WI38 (cell line): ENCODE measurements at regions not wholly inside any gene's neighbourhood (a gene's known extent, or its start where the extent isn't known, plus 50 kb on each side); places are given as distances from the start of the nearest gene placed in this dataset.

ENCODE experiments used
- H3K4me3 ChIP-seq: 2 replicates; pipeline ENCODE4 v1.5.1; 2011; ENCODE audit warnings: low read depth, mild to moderate bottlenecking, control low read depth, low read length
- TF ChIP-seq, protein P1 (sequence below): IDR thresholded peaks from 2 replicates; pipeline ENCODE4 v1.5.1; 2012; ENCODE audit warnings: low read depth, mild to moderate bottlenecking, control low read depth, low read length

DNA sequence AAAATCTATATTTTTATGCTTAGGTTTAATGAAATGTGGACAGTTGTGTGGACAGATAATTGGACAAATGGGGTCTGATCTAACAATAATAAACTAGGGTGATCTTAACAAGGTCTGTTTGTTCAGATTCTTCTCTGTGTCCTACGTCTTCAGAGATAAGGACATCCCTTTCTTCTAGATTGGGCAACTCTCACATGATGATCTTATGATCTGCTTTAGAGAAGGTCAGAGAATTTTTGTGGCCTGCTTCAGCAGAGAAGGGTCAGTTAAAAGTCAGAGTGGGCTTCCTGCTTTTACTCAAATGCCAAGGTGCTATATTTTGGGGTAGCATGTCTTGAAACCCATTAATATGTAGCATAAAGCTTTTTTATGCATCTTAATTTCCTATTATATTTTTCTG, 63.8 kb upstream of the RGMB start:
- TF ChIP-seq, protein P1, sequence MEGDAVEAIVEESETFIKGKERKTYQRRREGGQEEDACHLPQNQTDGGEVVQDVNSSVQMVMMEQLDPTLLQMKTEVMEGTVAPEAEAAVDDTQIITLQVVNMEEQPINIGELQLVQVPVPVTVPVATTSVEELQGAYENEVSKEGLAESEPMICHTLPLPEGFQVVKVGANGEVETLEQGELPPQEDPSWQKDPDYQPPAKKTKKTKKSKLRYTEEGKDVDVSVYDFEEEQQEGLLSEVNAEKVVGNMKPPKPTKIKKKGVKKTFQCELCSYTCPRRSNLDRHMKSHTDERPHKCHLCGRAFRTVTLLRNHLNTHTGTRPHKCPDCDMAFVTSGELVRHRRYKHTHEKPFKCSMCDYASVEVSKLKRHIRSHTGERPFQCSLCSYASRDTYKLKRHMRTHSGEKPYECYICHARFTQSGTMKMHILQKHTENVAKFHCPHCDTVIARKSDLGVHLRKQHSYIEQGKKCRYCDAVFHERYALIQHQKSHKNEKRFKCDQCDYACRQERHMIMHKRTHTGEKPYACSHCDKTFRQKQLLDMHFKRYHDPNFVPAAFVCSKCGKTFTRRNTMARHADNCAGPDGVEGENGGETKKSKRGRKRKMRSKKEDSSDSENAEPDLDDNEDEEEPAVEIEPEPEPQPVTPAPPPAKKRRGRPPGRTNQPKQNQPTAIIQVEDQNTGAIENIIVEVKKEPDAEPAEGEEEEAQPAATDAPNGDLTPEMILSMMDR, result no peak
- H3K4me3 ChIP-seq, result no peak overlapping the region

DNA sequence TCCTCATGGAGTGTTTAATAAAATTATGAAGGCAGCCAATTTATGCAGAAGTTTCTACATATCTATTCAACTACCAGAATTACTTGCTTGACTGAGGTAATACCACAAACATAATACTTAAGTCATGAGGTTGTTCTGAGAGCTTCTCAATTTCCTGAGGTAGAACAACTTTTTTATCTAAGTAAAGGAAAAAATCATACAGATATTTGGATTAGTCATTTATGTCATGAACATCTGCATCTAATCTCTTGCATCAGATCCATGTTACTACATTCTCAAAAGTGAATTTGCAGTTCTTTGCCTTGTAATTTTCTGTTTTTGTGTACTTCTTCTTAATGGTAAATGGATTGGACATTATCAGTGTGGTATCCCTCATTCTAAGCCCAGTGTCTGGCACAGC, 60.4 kb upstream of the RGMB start:
- H3K4me3 ChIP-seq, result no peak overlapping the region

DNA sequence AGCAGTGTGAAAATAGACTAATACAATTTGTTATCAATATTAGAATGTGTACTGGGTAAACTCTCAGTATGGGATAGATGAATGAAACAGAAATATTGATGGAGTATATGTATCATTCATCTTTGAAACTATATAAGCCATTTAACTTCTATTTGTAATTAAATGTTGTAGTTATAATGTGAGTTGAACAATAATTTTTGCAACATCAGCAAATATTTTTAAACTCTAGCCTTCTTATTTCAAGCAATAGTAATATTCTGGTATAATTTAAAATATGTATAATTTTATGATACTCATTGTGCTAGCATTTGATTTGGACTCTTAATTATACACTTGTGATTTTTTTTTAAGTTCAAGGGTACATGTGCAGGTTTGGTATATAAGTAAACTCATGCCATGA, 59.6 kb upstream of the RGMB start:
- no peak overlapping the region for H3K4me3 ChIP-seq

More for the DNA sequence above, 60.4 kb upstream of the RGMB start:
- TF ChIP-seq, protein P1, result no peak

DNA sequence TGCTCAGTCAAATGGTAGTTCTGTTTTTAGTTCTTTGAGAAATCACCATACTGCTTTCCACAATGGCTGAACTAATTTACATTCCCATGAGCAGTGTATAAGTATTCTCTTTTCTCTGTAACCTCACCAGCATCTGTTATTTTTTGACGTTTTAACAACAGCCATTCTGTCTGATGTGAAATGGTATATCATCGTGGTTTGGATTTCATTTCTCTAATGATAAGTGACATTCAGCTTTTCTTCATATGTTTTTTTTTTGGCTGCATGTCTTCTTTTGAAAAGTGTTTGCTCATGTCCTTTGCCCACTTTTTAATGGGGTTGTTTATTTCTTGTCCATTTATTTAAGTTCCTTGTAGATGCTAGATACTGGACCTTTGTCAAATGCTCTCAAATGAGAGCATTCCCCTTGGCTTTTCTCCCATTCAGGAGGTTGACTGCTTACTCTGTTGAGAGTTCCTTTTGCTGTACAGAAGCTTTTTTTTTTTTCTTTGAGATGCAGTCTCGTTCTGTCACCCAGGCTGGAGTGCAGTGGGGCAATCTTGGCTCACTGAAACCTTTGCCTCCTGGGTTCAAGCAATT, 58.7 kb upstream of the RGMB start:
- TF ChIP-seq, protein P1, result no peak
- no peak overlapping the region for H3K4me3 ChIP-seq

More for the DNA sequence above, 59.6 kb upstream of the RGMB start:
- TF ChIP-seq, protein P1, result no peak

DNA sequence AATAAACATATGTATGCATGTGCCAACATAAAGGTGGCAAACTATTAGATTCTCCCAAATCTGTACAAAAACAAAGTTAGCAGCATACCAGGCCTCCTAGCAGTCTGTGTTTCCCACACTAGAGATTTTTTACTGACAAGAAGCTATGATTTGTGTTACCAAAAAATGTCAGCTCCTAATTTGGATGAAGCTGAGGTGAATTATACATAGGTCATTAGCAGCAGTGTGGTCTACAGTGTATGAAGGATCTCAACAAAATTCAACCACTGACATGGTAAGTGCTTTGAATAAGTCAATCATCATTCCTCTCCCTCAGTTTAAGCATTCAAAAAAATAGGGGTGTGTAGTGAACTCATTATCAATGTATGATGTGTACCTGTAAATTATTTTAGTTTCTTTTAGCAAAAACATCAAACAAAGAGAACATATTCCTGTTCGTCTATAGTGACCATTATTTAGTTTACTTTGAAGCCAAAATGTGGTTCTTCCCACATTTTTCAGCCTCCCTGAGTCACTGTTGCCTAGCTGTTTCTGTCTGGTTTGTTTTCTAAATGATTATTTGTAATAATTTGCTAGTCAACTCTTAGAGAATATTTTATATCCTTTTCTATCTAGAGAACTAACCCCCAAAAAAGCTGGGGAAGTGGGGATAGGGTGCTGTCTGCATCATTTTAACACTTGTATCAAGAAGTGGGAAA, 52.1 kb upstream of the RGMB start:
- TF ChIP-seq, protein P1, result no peak
- no peak overlapping the region for H3K4me3 ChIP-seq

DNA sequence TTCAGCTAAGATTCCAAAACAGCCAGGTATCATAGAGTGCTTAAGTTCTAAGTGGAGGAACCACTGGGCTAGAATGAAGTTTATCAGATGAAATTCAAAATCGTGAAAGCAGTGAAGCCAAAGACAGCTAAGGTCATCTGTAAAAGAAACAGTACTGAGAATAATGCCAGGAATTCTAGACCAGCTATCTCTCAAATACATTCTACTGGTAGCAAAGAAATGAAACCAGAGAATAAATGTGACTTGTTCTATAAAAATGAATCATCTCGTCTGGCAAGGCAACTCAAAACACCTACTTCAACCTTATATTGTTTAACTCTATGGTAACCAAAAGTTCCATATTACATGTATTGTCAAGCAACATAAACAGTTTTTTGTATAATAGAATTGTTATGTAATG, 51.3 kb upstream of the RGMB start:
- TF ChIP-seq, protein P1, result no peak
- no peak overlapping the region for H3K4me3 ChIP-seq

DNA sequence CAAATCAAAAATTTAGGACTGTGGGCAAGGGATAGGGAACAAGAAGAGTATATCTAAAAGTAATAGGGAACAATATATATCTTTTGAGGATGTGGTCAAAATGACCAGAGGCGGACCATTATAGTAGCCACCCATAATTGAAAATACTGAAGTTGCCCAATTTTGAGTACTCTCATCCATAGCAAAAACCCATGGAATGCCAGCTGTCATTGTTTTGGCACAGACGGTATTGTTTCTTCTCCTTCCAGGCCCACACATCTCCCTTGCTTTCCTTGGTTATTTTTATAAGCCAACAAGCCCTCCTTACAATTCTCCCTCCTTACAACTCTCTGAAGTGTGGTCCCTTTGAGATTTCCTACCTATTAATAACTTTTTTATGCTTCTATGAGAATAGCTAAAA, 50.4 kb upstream of the RGMB start:
- H3K4me3 ChIP-seq, result no peak overlapping the region
- TF ChIP-seq, protein P1, result no peak
